ENCODE measurements at regions not wholly inside any gene's neighbourhood (a gene's known extent, or its start where the extent isn't known, plus 50 kb on each side); places are given as distances from the start of the nearest gene placed in this dataset.

DNA sequence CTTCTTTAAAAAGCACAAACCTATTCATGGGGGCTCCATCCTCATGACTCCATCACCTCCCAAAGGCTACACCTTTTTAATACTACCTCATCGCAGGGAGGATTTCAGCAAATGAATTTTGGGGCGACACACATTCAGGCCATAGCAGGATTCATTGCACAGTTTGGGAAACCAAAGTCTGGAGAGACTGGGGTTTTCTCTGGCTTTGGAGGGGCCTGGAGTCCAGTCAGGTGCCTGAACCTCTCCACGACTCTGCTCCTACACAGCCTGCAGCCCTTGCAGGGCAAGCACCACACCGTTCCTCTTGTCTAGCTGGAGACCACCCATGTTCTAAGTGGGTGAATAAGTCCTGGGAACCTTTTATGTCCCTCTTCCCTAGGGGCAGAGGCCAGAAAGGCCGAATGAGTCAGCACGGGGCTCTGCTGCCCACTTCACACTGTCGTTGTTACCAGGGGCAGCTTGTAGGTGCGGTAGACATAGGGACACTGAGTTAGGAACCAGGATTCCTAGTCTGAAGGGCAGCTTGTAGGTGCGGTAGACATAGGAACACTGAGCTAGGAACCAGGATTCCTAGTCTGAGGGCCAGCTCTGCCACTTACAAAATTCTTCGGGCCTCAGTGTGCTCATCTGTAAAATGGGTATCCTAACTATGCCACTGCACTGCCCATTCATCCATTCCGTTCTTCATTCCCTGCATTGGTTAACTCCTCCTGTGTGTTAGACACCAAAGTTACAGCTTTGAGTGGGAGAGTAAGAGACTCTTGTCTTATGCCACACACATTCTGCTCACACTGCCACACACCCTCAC, 251.7 kb upstream of the B3GAT1 start:
- no peak overlapping the region for H3K4me3 Mint-ChIP-seq
- peak; percentile 29 for DNase-seq (ENCODE audit: extremely low spot score, unreplicated experiment)
- H3K4me1 Mint-ChIP-seq (ENCODE audit: unreplicated experiment) = no peaks in the 10 kb centered on the region

GRCh38 chr11:134662629-134663360, 250.8 kb upstream of the B3GAT1 start:
- H3K27ac Mint-ChIP-seq = no peak overlapping the region
- TF ChIP-seq, protein P1, sequence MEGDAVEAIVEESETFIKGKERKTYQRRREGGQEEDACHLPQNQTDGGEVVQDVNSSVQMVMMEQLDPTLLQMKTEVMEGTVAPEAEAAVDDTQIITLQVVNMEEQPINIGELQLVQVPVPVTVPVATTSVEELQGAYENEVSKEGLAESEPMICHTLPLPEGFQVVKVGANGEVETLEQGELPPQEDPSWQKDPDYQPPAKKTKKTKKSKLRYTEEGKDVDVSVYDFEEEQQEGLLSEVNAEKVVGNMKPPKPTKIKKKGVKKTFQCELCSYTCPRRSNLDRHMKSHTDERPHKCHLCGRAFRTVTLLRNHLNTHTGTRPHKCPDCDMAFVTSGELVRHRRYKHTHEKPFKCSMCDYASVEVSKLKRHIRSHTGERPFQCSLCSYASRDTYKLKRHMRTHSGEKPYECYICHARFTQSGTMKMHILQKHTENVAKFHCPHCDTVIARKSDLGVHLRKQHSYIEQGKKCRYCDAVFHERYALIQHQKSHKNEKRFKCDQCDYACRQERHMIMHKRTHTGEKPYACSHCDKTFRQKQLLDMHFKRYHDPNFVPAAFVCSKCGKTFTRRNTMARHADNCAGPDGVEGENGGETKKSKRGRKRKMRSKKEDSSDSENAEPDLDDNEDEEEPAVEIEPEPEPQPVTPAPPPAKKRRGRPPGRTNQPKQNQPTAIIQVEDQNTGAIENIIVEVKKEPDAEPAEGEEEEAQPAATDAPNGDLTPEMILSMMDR (conservative IDR thresholded peaks at IDR 0.05) = no peak
- peak; percentile 52 for DNase-seq (ENCODE audit: extremely low spot score, unreplicated experiment)

More for the DNA sequence above, 251.7 kb upstream of the B3GAT1 start:
- Mint-ChIP-seq H3K36me3 (no peaks in the 10 kb centered on the region), H3K27me3 (peaks cover 17% of the 10 kb centered on the region), H3K9me3 (no peaks in the 10 kb centered on the region), H3K27ac (no peak overlapping the region)
- TF ChIP-seq, protein P1 (conservative IDR thresholded peaks at IDR 0.05) = no peak

GRCh38 chr11:134661660-134662059, 249.6 kb upstream of the B3GAT1 start:
- Mint-ChIP-seq H3K27ac (no peak overlapping the region), H3K4me1 (ENCODE audit: unreplicated experiment) (no peaks in the 10 kb centered on the region), H3K27me3 (peaks cover 16% of the 10 kb centered on the region), H3K36me3 (no peaks in the 10 kb centered on the region), H3K9me3 (no peaks in the 10 kb centered on the region), H3K4me3 (no peak overlapping the region)
- no peak for DNase-seq (ENCODE audit: extremely low spot score, unreplicated experiment)
- TF ChIP-seq, protein P1 (conservative IDR thresholded peaks at IDR 0.05) = no peak

More at GRCh38 chr11:134662629-134663360, 250.8 kb upstream of the B3GAT1 start:
- H3K27me3 Mint-ChIP-seq = peaks cover 16% of the 10 kb centered on the region
- H3K9me3 Mint-ChIP-seq = no peaks in the 10 kb centered on the region
- H3K36me3 Mint-ChIP-seq = no peaks in the 10 kb centered on the region
- H3K4me3 Mint-ChIP-seq = no peak overlapping the region
- H3K4me1 Mint-ChIP-seq (ENCODE audit: unreplicated experiment) = no peaks in the 10 kb centered on the region

- Mint-ChIP-seq H3K4me1 (ENCODE audit: unreplicated experiment) (no peaks in the 10 kb centered on the region), H3K27ac (no peak overlapping the region), H3K36me3 (no peaks in the 10 kb centered on the region), H3K4me3 (no peak overlapping the region), H3K9me3 (no peaks in the 10 kb centered on the region), H3K27me3 (peaks cover 17% of the 10 kb centered on the region)
- TF ChIP-seq, protein P1 (conservative IDR thresholded peaks at IDR 0.05) = no peak
- no peak for DNase-seq (ENCODE audit: extremely low spot score, unreplicated experiment)
Measured at GRCh38 chr11:134660416-134660815, 248.4 kb upstream of the B3GAT1 start.

DNA sequence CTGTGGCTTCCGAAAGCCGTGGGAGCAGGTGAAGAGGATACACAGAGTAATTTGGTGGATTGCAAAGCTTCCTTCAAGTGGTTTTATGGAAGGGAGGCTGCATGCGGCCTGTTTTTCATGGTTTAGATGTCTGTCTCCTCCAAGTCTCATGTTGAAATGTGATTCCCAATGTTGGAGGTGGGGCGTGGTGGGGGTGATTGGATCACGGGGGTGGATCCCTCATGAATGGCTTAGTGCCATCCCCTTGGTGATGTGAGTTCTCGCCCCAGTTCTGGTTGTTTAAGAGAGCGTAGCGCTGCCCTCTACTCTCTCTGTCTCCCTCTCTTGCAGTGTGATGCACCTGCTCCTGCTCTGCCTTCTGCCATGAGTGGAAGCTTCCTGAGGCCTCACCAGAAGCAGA, 247.8 kb upstream of the B3GAT1 start:
- Mint-ChIP-seq H3K9me3 (no peaks in the 10 kb centered on the region), H3K4me1 (ENCODE audit: unreplicated experiment) (no peaks in the 10 kb centered on the region), H3K27ac (no peak overlapping the region), H3K4me3 (no peak overlapping the region), H3K27me3 (peaks cover 21% of the 10 kb centered on the region), H3K36me3 (no peaks in the 10 kb centered on the region)
- TF ChIP-seq, protein P1 (conservative IDR thresholded peaks at IDR 0.05) = no peak
- peak; percentile 36 for DNase-seq (ENCODE audit: extremely low spot score, unreplicated experiment)

Data from type B pancreatic cell (in vitro differentiated cells).